Adrenal gland (tissue), 5 donors: ENCODE measurements at regions not wholly inside any gene's neighbourhood (a gene's known extent, or its start where the extent isn't known, plus 50 kb on each side); places are given as distances from the start of the nearest gene placed in this dataset.

Experiments used
- POLR2A ChIP-seq, 2 donors: fragments of 450-650 bp; IDR thresholded peaks; one replicate each; pipeline ENCODE4 v1.6.1; 2017; ENCODE audit warnings: antibody characterized with exemption in 2 of 2, mild to moderate bottlenecking in 2 of 2, moderate library complexity in 1 of 2
- TF ChIP-seq, protein P1 (sequence below), 6 experiments: fragments of 450-650 bp in 4 of 6; fragments of 200-600 bp in 2 of 6; sonication (generic) in 1 of 6; IDR thresholded peaks; 1 replicate in 5 of 6; 2 replicates in 1 of 6; pipeline versions ENCODE4 v1.5.1 to v1.8.0; 2016 to 2021; ENCODE audit warnings: antibody characterized with exemption in 6 of 6, mild to moderate bottlenecking in 2 of 6, moderate library complexity in 1 of 6
- donor health status: DM: no; HTN: no; CAD: no.

DNA sequence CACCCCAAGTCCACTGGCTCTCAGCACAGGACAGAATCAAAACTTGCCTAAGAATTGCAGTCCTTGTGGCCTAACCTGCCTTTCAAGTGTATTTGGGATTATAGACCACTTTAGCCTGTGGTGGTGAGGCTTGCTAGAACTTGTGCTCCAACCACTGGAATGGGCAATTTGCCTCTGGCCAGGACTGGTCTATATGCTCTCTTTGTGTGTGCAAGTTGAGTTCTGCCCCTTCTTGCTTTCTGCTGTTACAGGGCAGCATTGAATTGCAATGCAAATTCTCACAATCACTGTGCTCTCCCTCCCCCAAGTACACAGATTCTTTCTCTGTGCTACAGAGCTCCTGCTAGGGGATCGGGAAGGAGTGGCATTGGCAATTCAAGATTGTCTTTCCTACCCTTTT lies 233.6 kb upstream of the DIPK2B start:
- TF ChIP-seq, protein P1, sequence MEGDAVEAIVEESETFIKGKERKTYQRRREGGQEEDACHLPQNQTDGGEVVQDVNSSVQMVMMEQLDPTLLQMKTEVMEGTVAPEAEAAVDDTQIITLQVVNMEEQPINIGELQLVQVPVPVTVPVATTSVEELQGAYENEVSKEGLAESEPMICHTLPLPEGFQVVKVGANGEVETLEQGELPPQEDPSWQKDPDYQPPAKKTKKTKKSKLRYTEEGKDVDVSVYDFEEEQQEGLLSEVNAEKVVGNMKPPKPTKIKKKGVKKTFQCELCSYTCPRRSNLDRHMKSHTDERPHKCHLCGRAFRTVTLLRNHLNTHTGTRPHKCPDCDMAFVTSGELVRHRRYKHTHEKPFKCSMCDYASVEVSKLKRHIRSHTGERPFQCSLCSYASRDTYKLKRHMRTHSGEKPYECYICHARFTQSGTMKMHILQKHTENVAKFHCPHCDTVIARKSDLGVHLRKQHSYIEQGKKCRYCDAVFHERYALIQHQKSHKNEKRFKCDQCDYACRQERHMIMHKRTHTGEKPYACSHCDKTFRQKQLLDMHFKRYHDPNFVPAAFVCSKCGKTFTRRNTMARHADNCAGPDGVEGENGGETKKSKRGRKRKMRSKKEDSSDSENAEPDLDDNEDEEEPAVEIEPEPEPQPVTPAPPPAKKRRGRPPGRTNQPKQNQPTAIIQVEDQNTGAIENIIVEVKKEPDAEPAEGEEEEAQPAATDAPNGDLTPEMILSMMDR (IDR thresholded peaks at IDR 0.05): no peak
- TF ChIP-seq POLR2A (IDR thresholded peaks at IDR 0.05): no peak
